LNCAP (cell line): ENCODE measurements at regions not wholly inside any gene's neighbourhood (a gene's known extent, or its start where the extent isn't known, plus 50 kb on each side); places are given as distances from the start of the nearest gene placed in this dataset.

Experiments
- CTCF ChIP-seq: fragments of 450-650 bp; IDR thresholded peaks from 2 replicates; pipeline ENCODE4 v1.5.1; 2017; ENCODE audit warnings: mild to moderate bottlenecking

DNA sequence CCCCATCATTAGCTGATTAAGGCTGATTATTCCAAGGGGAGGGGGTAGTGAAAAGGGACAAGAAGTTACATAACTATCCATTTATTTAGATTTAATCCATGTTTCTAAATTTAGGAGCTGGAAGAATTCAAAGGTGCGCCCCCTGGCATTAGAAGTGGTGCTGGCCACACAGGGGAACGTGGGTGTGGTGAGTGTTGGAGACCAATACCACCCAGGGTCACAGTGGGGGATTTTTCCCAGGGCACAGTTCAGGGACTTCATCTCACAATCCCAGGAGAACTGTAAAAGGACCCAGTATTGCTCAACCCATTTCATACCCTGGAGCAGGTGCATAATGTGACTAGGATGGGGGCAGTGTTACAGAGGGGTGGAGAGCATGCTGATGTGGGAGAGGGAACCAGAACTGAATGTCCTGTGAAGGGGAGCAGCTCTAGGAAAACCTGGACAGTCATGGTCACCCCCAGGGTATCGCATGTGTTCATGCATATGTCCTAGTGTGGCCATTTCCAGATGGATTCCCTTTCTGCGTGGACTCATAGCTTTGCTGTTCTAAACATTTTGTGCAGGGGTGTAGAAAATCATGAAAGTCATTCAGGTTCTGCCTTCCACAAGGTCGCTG, 110.3 kb downstream of the LSM3 start:
- TF ChIP-seq CTCF: no peak

GRCh38 chr3:14289590-14290461, 111.2 kb downstream of the LSM3 start:
- no peak for TF ChIP-seq CTCF

GRCh38 chr3:14290631-14291385, 111.6 kb upstream of the SLC6A6 start:
- TF ChIP-seq CTCF: no peak

DNA sequence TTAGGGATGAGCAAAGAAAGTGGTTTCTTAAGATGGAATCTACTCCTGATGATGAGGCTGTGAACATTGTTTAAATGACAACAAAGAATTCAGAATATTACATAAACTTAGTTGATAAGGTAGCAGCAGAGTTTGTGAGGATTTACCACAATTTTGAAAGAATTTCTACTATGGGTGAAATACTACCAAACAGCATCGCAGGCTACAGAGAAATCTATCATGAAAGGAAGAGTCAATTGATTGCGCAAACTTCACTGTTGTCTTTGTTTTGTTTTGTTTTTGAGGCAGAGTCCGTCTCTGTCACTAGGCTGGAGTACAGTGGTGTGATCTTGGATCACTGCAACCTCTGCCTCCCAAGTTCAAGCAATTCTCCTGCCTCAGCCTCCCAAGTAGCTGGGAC, 107.4 kb upstream of the SLC6A6 start:
- no peak for TF ChIP-seq CTCF

DNA sequence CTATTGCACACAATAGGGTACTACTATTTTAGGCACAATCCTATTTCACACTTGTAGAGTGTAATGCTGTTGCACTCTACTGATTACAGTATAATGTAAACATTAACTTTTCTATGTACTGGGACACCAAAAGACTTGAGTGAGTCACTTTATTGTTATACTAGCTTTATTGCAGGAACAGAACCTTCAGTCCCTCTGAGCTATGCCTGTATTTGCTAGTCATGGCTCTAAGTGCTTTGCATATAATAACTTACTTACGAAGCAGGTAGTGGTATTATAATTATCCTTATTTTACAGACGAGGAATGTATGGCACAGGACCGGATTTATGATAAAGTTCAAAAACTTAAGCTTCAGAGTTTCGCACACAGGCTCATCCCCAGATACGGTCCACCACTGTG, 106.6 kb upstream of the SLC6A6 start:
- no peak for TF ChIP-seq CTCF

DNA sequence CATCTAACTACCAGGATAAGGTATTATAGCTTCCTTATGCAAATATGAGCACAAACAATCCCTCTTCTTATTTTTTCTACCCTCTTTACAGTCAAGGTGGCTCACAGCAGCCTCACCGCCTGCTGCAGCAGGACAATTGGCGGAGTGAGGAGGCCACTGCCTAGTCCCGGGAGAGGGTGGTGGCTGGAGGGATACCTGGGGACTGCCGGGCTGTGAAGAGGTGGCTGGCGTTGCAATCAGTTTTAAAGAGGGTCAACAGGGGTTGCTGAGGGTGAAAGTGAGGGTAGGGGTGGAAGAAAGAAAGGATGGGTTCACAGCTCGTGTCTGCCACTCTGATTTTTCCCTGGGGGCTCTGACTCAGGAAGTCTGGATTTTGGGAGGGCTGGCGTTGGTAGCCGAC, 105.1 kb upstream of the SLC6A6 start:
- TF ChIP-seq CTCF: no peak

DNA sequence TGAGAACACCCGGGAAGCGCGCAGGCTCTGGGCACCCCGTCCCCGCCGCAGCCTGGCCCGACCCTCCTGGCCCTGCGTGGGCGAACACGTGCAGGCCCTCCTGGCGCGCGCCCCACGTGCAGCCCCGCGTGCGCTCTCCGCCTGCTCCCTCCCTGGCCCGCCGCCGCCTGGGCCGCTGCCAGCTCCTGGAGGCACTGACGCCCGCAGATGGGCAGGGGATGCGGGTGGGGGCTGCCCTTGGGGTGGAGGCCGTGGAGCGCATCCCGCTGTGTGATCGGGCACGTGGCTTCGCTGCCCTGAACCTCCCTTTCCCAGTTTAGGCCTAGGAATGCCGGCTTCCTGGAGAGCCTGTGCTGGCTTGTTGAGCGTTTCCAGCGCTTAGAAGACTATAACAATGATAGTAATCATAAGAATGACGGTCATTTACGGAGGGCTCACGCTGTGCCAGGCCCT, 104.6 kb upstream of the SLC6A6 start:
- no peak for TF ChIP-seq CTCF
